ENCODE measurements at regions not wholly inside any gene's neighbourhood (a gene's known extent, or its start where the extent isn't known, plus 50 kb on each side); places are given as distances from the start of the nearest gene placed in this dataset.

DNA sequence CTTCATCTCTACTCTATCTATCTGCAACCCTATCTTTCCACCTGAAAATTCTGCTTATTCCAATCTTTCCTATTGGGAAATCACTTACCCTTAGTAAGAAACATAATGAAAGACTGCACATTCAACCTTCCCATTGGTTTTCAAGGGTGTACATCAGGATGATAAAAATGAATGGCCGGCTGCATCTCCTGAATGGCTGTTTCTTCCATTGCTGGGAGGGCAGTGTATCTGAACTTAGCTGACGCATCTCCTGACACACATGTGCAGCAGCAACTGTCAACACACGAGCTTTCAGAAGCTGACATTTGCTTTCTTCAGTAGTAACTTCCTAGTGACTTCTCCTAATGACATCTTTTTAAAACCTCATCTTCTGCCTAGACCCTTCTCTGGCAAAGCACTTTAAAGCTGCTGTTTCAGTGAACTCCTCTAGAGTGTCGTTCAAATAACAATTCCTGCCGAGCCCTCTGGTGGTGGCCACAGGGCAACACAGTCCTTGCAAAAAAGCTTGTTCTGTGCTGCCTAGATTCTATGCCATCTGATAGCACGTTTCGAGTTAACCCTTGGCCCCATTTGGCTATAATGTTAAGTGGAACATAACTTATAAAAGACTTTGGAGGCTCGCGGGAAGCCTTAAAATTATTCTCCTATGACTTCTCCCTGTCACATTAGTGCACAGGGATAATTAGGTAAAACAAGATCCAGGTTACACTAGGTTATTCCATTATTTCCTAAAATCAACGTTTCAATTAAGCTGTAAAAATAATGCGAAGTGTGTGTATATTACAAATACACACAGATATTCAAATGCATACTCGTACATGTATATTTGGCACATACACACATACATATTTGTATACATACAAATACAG, 2340.7 kb downstream of the PCDH7 start:
- TF ChIP-seq, protein P1, sequence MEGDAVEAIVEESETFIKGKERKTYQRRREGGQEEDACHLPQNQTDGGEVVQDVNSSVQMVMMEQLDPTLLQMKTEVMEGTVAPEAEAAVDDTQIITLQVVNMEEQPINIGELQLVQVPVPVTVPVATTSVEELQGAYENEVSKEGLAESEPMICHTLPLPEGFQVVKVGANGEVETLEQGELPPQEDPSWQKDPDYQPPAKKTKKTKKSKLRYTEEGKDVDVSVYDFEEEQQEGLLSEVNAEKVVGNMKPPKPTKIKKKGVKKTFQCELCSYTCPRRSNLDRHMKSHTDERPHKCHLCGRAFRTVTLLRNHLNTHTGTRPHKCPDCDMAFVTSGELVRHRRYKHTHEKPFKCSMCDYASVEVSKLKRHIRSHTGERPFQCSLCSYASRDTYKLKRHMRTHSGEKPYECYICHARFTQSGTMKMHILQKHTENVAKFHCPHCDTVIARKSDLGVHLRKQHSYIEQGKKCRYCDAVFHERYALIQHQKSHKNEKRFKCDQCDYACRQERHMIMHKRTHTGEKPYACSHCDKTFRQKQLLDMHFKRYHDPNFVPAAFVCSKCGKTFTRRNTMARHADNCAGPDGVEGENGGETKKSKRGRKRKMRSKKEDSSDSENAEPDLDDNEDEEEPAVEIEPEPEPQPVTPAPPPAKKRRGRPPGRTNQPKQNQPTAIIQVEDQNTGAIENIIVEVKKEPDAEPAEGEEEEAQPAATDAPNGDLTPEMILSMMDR (conservative IDR thresholded peaks at IDR 0.05; ENCODE audit: low read depth, low read length) = peak; percentile 77
- TF ChIP-seq EZH2 (IDR thresholded peaks at IDR 0.05; ENCODE audit: low read length, unreplicated experiment) (no peak), EZH2phosphoT487 (IDR thresholded peaks at IDR 0.05; ENCODE audit: borderline replicate concordance, low read length) (no peak)
